ENCODE measurements at regions not wholly inside any gene's neighbourhood (a gene's known extent, or its start where the extent isn't known, plus 50 kb on each side); places are given as distances from the start of the nearest gene placed in this dataset.

GRCh38 chr11:106495046-106495445, 417.6 kb downstream of the AASDHPPT start:
- TF ChIP-seq REST (IDR thresholded peaks at IDR 0.05; ENCODE audit: low read depth) (no peak), EP300 (IDR thresholded peaks at IDR 0.05; ENCODE audit: borderline replicate concordance) (no peak), FOXM1 (IDR thresholded peaks at IDR 0.05; ENCODE audit: borderline replicate concordance, low read depth) (no peak)

GRCh38 chr11:106496677-106497076, 419.2 kb downstream of the AASDHPPT start:
- TF ChIP-seq MAX (IDR thresholded peaks at IDR 0.05) (no peak), FOXM1 (IDR thresholded peaks at IDR 0.05; ENCODE audit: borderline replicate concordance, low read depth) (no peak), YY1 (IDR thresholded peaks at IDR 0.05; ENCODE audit: low read depth) (no peak), CREB1 (IDR thresholded peaks at IDR 0.05; ENCODE audit: low read depth) (no peak), ZBTB7A (IDR thresholded peaks at IDR 0.05; ENCODE audit: low read depth) (no peak), RAD21 (IDR thresholded peaks at IDR 0.05; ENCODE audit: low read depth) (no peak), EP300 (IDR thresholded peaks at IDR 0.05; ENCODE audit: borderline replicate concordance) (no peak)
- TF ChIP-seq, protein P1, sequence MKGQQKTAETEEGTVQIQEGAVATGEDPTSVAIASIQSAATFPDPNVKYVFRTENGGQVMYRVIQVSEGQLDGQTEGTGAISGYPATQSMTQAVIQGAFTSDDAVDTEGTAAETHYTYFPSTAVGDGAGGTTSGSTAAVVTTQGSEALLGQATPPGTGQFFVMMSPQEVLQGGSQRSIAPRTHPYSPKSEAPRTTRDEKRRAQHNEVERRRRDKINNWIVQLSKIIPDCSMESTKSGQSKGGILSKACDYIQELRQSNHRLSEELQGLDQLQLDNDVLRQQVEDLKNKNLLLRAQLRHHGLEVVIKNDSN (IDR thresholded peaks at IDR 0.05), result no peak

DNA sequence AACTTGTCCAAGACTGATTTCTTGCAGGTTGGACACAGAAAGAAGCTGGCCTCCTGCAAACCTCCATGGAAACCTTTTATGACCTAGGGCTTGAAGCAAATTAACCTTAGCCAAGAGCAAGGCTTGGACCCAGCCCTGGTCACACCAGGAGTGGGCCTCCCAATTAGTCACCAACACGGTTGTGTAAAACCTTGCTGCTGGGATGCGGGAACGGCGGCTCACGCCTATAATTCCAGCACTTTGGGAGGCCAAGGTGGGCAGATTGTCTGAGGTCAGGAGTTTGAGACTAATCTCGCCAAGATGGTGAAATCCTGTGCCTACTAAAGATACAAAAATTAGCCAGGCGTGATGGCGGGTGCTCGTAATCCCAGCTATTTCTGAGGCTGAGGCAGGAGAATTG, 419.9 kb downstream of the AASDHPPT start:
- TF ChIP-seq FOXM1 (IDR thresholded peaks at IDR 0.05; ENCODE audit: borderline replicate concordance, low read depth) (no peak), YY1 (IDR thresholded peaks at IDR 0.05; ENCODE audit: low read depth) (no peak), NFIC (IDR thresholded peaks at IDR 0.05) (no peak), EGR1 (IDR thresholded peaks at IDR 0.05) (no peak), REST (IDR thresholded peaks at IDR 0.05; ENCODE audit: low read depth) (no peak), ZBTB7A (IDR thresholded peaks at IDR 0.05; ENCODE audit: low read depth) (no peak), CEBPB (IDR thresholded peaks at IDR 0.05) (no peak), MAX (IDR thresholded peaks at IDR 0.05) (no peak), EP300 (IDR thresholded peaks at IDR 0.05; ENCODE audit: borderline replicate concordance) (no peak), TAF1 (IDR thresholded peaks at IDR 0.05; ENCODE audit: low read depth) (no peak), TEAD4 (IDR thresholded peaks at IDR 0.05) (no peak), TCF12 (IDR thresholded peaks at IDR 0.05; ENCODE audit: low read depth) (no peak), CREB1 (IDR thresholded peaks at IDR 0.05; ENCODE audit: low read depth) (no peak), RAD21 (IDR thresholded peaks at IDR 0.05; ENCODE audit: low read depth) (no peak)
- TF ChIP-seq, protein P1 (IDR thresholded peaks at IDR 0.05), result no peak

DNA sequence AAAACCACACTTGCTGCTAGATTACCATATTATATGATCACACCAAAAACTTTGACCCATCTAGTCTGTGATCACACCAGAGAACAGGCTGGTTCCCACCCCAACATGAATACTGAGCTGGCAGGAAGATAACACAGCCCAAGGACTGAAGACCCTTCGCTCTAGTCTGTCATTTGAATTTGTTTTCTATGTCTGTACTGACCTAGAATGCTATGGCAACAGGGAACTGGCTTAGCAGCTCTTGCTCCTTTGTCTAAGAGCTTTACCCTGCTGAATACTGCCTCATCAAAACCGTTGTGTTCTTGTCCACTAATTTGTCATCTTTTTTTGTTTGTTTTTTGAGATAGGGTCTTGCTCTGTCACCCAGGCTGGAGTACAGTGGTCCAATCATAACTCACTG, 420.4 kb downstream of the AASDHPPT start:
- no peak for TF ChIP-seq RAD21 (IDR thresholded peaks at IDR 0.05; ENCODE audit: low read depth)
- TF ChIP-seq, protein P1 (IDR thresholded peaks at IDR 0.05), result no peak
- TF ChIP-seq EP300 (IDR thresholded peaks at IDR 0.05; ENCODE audit: borderline replicate concordance), result no peak
- no peak for TF ChIP-seq TEAD4 (IDR thresholded peaks at IDR 0.05)
- TF ChIP-seq NFIC (IDR thresholded peaks at IDR 0.05), result no peak

DNA sequence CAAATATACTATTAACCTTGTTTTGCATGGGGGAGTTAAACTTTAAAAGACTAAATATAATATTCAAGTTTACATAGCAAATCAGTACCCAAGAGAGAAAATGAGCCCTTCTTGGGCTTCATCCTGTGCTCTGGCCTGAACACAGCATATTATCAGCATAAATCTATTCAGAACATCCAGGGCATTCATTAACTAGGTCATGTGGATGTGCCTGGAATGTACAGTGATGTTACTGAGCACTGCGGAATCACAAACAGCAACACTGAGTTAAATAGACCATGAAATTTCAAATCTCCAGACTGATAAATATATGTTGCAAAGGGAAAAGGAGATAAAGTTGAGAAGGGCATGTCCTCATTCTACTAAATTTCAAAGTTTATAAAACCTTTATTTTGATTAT, 426.4 kb downstream of the AASDHPPT start:
- TF ChIP-seq FOXM1 (IDR thresholded peaks at IDR 0.05; ENCODE audit: borderline replicate concordance, low read depth) (no peak), EGR1 (IDR thresholded peaks at IDR 0.05) (no peak), TCF12 (IDR thresholded peaks at IDR 0.05; ENCODE audit: low read depth) (no peak)

DNA sequence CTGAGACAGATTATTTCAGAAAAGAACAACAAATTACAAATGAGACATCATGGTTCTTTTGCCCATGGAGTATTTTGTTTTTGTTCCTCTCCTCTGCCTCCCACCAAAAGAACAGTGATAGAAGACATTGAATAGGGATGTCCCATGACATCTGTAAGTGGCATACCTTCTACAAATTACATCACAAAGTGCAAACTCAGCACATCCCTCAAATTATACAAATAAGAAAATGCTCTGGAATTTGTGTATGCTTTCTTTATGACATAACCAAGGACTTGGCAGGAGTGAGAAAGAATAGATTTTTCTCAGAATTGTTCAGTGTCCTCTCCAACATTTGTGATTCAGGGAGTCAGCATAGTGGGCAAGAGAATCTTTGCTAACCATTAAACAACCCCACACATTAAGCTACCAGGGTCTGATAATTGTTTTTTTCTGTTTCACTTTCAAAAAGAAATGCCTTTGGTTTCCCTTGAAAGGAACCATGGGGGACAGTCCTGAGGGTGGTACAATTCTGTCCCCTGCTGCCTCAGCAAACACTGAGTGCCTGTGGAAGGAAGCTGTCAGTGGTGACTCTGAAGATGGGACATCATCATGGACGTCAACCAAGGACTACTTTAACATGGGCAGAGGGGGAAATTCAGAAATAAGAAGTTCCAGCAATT, 430.3 kb downstream of the AASDHPPT start:
- TF ChIP-seq YY1 (IDR thresholded peaks at IDR 0.05; ENCODE audit: low read depth), result no peak
- no peak for TF ChIP-seq EGR1 (IDR thresholded peaks at IDR 0.05)
- TF ChIP-seq, protein P1 (IDR thresholded peaks at IDR 0.05), result no peak
- TF ChIP-seq TCF12 (IDR thresholded peaks at IDR 0.05; ENCODE audit: low read depth), result no peak
- TF ChIP-seq NFIC (IDR thresholded peaks at IDR 0.05), result no peak
- no peak for TF ChIP-seq MAX (IDR thresholded peaks at IDR 0.05)
- no peak for TF ChIP-seq EP300 (IDR thresholded peaks at IDR 0.05; ENCODE audit: borderline replicate concordance)
- TF ChIP-seq FOXM1 (IDR thresholded peaks at IDR 0.05; ENCODE audit: borderline replicate concordance, low read depth), result no peak
- TF ChIP-seq ZBTB7A (IDR thresholded peaks at IDR 0.05; ENCODE audit: low read depth), result no peak
- no peak for TF ChIP-seq REST (IDR thresholded peaks at IDR 0.05; ENCODE audit: low read depth)
- no peak for TF ChIP-seq CREB1 (IDR thresholded peaks at IDR 0.05; ENCODE audit: low read depth)
- no peak for TF ChIP-seq RAD21 (IDR thresholded peaks at IDR 0.05; ENCODE audit: low read depth)

Measured in Ishikawa (cell line).